OCI-LY1 (cell line): ENCODE measurements at regions not wholly inside any gene's neighbourhood (a gene's known extent, or its start where the extent isn't known, plus 50 kb on each side); places are given as distances from the start of the nearest gene placed in this dataset.

Experiments
- CTCF ChIP-seq: fragments of 200-600 bp; sonication (generic), shearing (Covaris generic); IDR thresholded peaks from 2 replicates; pipeline ENCODE4 v1.5.1; 2017; ENCODE audit warnings: mild to moderate bottlenecking, antibody characterized with exemption, low read length, moderate library complexity, mixed read lengths
- EZH2 ChIP-seq: fragments of 200-600 bp; sonication (generic), shearing (Covaris generic); IDR thresholded peaks from 2 replicates; pipeline ENCODE4 v1.8.0; 2017; ENCODE audit warnings: borderline replicate concordance, mixed run types, mild to moderate bottlenecking, antibody characterized with exemption, low read length, moderate library complexity, mixed read lengths

DNA sequence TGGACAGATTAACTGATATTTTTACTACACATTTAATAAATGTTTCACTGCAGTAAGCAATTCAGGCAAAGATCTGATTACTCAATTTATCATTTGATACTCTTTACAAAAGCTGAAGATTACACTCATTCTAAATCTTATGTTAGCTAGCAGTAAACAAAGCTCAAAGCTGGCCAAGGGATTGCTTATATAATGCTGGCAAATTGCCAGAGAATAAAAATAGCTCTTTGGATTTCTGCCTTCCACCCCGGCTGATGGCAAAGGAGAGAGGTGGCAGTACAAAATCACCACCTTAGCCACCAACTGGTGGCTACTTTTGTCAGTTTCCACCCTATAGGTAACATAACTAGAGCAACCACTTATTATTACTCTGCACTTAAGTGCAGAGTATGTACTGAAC is 320.5 kb downstream of the FSIP2 start:
- TF ChIP-seq CTCF = no peak
- TF ChIP-seq EZH2 = no peak
